IMR-90 (cell line): ENCODE measurements at regions not wholly inside any gene's neighbourhood (a gene's known extent, or its start where the extent isn't known, plus 50 kb on each side); places are given as distances from the start of the nearest gene placed in this dataset.

ENCODE experiments used
- ATAC-seq: fragments of 200-7000 bp; cut with Tn5 transposase; 2 replicates; pipeline ENCODE4 v1.9.1; 2020; ENCODE audit warnings: low read depth, mild to moderate bottlenecking, moderate library complexity
- BruUV-seq: library from RNA; stranded (reverse); fragments of 400-500 nt; replicated peaks from 2 replicates; lab custom pipeline; 2021; lab: Mats Ljungman, UMichigan
- CTCF ChIA-PET: fragments of 300-600 bp; formaldehyde crosslinking; extraction: SDS; loops from one replicate; lab custom pipeline; 2021; ENCODE audit warnings: antibody characterized with exemption; lab: Yijun Ruan, JAX
- POLR2A ChIA-PET: fragments of 300-600 bp; sonication (Branson Sonifier 250); formaldehyde crosslinking; loops from one replicate; lab custom pipeline; 2022; ENCODE audit warnings: antibody characterized with exemption; ENCODE audit not compliant: unreplicated experiment; lab: Charles Lee
- DNase-seq: peaks from one replicate; pipeline ENCODE4 v3.0.0; 2013
- H2AFZ ChIP-seq: replicated peaks from 2 replicates; pipeline ENCODE3; 2013; ENCODE audit warnings: low read length, mild to moderate bottlenecking; ENCODE audit not compliant: poor library complexity
- H2AK5ac ChIP-seq: 2 replicates; pipeline ENCODE4 v1.6.1; 2013; ENCODE audit warnings: low read depth, low read length, inconsistent platforms
- H2AK9ac ChIP-seq: replicated peaks from 2 replicates; pipeline ENCODE3; 2013; ENCODE audit warnings: mild to moderate bottlenecking, low read depth, low read length, moderate library complexity; ENCODE audit not compliant: poor library complexity
- H2BK120ac ChIP-seq: 2 replicates; pipeline ENCODE4 v1.6.1; 2013; ENCODE audit warnings: low read depth, low read length, inconsistent platforms
- H2BK15ac ChIP-seq: 3 replicates; pipeline ENCODE4 v1.6.1; 2013; ENCODE audit warnings: low read depth, low read length, inconsistent platforms
- H2BK20ac ChIP-seq: 2 replicates; pipeline ENCODE4 v1.6.1; 2013; ENCODE audit warnings: low read depth, mild to moderate bottlenecking, inconsistent platforms, low read length, moderate library complexity
- H2BK5ac ChIP-seq: 2 replicates; pipeline ENCODE4 v1.6.1; 2013; ENCODE audit warnings: mild to moderate bottlenecking, low read depth, low read length, inconsistent platforms; ENCODE audit not compliant: poor library complexity, severe bottlenecking
- H3K14ac ChIP-seq: replicated peaks from 2 replicates; pipeline ENCODE4 v1.6.1; 2013; ENCODE audit warnings: low read depth, low read length, inconsistent platforms
- H3K18ac ChIP-seq: 2 replicates; pipeline ENCODE4 v1.6.1; 2013; ENCODE audit warnings: low read depth, low read length, control low read depth
- H3K23ac ChIP-seq: 2 replicates; pipeline ENCODE4 v1.6.1; 2013; ENCODE audit warnings: low read depth, low read length, inconsistent platforms
- H3K27ac ChIP-seq: 2 replicates; pipeline ENCODE4 v1.5.1; 2013; ENCODE audit warnings: mild to moderate bottlenecking, control low read depth, low read length; ENCODE audit not compliant: insufficient read depth
- H3K27me3 ChIP-seq: 2 replicates; pipeline ENCODE4 v1.6.1; 2013; ENCODE audit warnings: low read length; ENCODE audit not compliant: control insufficient read depth, insufficient read depth
- H3K36me3 ChIP-seq: 2 replicates; pipeline ENCODE4 v1.6.1; 2013; ENCODE audit warnings: low read length, mixed read lengths; ENCODE audit not compliant: control insufficient read depth, insufficient read depth
- H3K4ac ChIP-seq: 2 replicates; pipeline ENCODE4 v1.6.1; 2013; ENCODE audit warnings: low read depth, low read length, inconsistent platforms
- H3K4me1 ChIP-seq: 2 replicates; pipeline ENCODE4 v1.6.1; 2013; ENCODE audit warnings: low read length, mixed read lengths; ENCODE audit not compliant: control insufficient read depth, insufficient read depth
- H3K4me2 ChIP-seq: 2 replicates; pipeline ENCODE4 v1.6.1; 2013; ENCODE audit warnings: low read depth, mild to moderate bottlenecking, control low read depth, low read length, moderate library complexity
- H3K4me3 ChIP-seq: 2 replicates; pipeline ENCODE4 v1.5.1; 2013; ENCODE audit warnings: low read depth, mild to moderate bottlenecking, control low read depth, low read length, moderate library complexity; ENCODE audit not compliant: insufficient read depth
- H3K56ac ChIP-seq: 2 replicates; pipeline ENCODE4 v1.6.1; 2013; ENCODE audit warnings: low read length, inconsistent platforms; ENCODE audit not compliant: insufficient read depth; ENCODE audit errors: extremely low read depth
- H3K79me1 ChIP-seq, 2 experiments: 2 replicates each; pipeline ENCODE4 v1.6.1; 2013; ENCODE audit warnings: low read length in 2 of 2, inconsistent platforms in 1 of 2, low read depth in 1 of 2
- H3K9ac ChIP-seq: 2 replicates; pipeline ENCODE4 v1.6.1; 2013; ENCODE audit warnings: low read depth, low read length, control low read depth
- H3K9me1 ChIP-seq: 2 replicates; pipeline ENCODE4 v1.6.1; 2013; ENCODE audit warnings: low read length, inconsistent platforms; ENCODE audit not compliant: insufficient read depth
- H3K9me3 ChIP-seq: 2 replicates; pipeline ENCODE4 v1.6.1; 2013; ENCODE audit warnings: low read length; ENCODE audit not compliant: control insufficient read depth, insufficient read depth
- H4K20me1 ChIP-seq: 2 replicates; pipeline ENCODE4 v1.6.1; 2013; ENCODE audit warnings: low read length, inconsistent platforms; ENCODE audit not compliant: insufficient read depth
- H4K5ac ChIP-seq: 2 replicates; pipeline ENCODE4 v1.6.1; 2013; ENCODE audit warnings: mild to moderate bottlenecking, low read depth, low read length, control low read depth
- H4K8ac ChIP-seq, 2 experiments: 2 replicates each; pipeline ENCODE4 v1.6.1; 2013; ENCODE audit warnings: low read depth in 2 of 2, low read length in 2 of 2, control low read depth in 1 of 2, inconsistent platforms in 1 of 2
- H4K91ac ChIP-seq: 2 replicates; pipeline ENCODE4 v1.6.1; 2013; ENCODE audit warnings: low read depth, low read length, inconsistent platforms; ENCODE audit not compliant: insufficient read depth
- CHD1 ChIP-seq: IDR thresholded peaks from 2 replicates; pipeline ENCODE4 v1.6.1; 2012; ENCODE audit warnings: low read depth, low read length, improper control_type of control experiment
- FOS ChIP-seq: fragments of 150-350 bp; IDR thresholded peaks from 2 replicates; pipeline ENCODE4 v1.6.1; 2016; ENCODE audit warnings: low read depth, low read length
- MAZ ChIP-seq: IDR thresholded peaks from 2 replicates; pipeline ENCODE4 v1.6.1; 2012; ENCODE audit warnings: low read depth, mild to moderate bottlenecking, low read length, improper control_type of control experiment, moderate library complexity, borderline replicate concordance
- MXI1 ChIP-seq: IDR thresholded peaks from 2 replicates; pipeline ENCODE4 v1.6.1; 2012; ENCODE audit warnings: low read depth, mild to moderate bottlenecking, low read length, moderate library complexity, borderline replicate concordance
- RAD21 ChIP-seq: IDR thresholded peaks from 2 replicates; pipeline ENCODE4 v1.6.1; 2012; ENCODE audit warnings: low read length, improper control_type of control experiment
- USF2 ChIP-seq: fragments of 150-350 bp; IDR thresholded peaks from 2 replicates; pipeline ENCODE4 v1.6.1; 2017; ENCODE audit warnings: mild to moderate bottlenecking, antibody characterized with exemption, low read length, low read depth
- WGBS, 2 experiments: methylation state at CpG; one replicate each; pipeline versions ENCODE4 v1.1.5 to v1.1.7; 2013; ENCODE audit warnings: missing lambda C conversion rate in 2 of 2; ENCODE audit not compliant: insufficient read length in 1 of 2; ENCODE audit errors: extremely low coverage in 2 of 2; 5-methylcytosine and 5-hydroxymethylcytosine counted together
- dilution Hi-C: fragments of 300-500 bp; cut with HindIII; formaldehyde crosslinking; loops from one replicate; pipeline ENCODE4 v1.14.3; 2018; ENCODE audit warnings: low sequenced_read_pairs; ENCODE audit not compliant: unreplicated experiment
- in situ Hi-C: fragments of 300-500 bp; cut with MboI; formaldehyde crosslinking; loops from 3 replicates; pipeline ENCODE4 v1.14.3; 2019; ENCODE audit warnings: low sequenced_read_pairs, inconsistent platforms, mixed read lengths
- intact Hi-C: fragments of 100-400 bp; cut with micrococcal nuclease; formaldehyde crosslinking; loops from 2 replicates; pipeline ENCODE4 v1.10.0; 2022

- Histone ChIP-seq H3K9me3 (no peaks in the 10 kb centered on the region), H3K4me1 (peaks cover 6% of the 10 kb centered on the region; the same call in 1 of the 2 replicates), H3K79me1 (no peaks in the 10 kb centered on the region), H3K18ac (peak overlapping the region; percentile 93; the same call in 1 of the 2 replicates), H2AK9ac (no peak overlapping the region), H3K4ac (peak overlapping the region; percentile 66; the same call in 1 of the 2 replicates), H4K8ac (peak overlapping the region; percentile 20 to 74), H3K4me3 (no peak overlapping the region), H3K56ac (no peak overlapping the region), H3K23ac (peak overlapping the region; percentile 36; the same call in 1 of the 2 replicates), H4K5ac (peak overlapping the region; percentile 89; the same call in 1 of the 2 replicates), H3K4me2 (no peak overlapping the region), H2BK15ac (no peak overlapping the region), H3K27ac (no peak overlapping the region; the same call in 1 of the 2 replicates), H4K20me1 (no peaks in the 10 kb centered on the region), H3K27me3 (no peaks in the 10 kb centered on the region), H2AFZ (no peak overlapping the region), H3K9me1 (no peaks in the 10 kb centered on the region), H3K14ac (no peak overlapping the region), H2BK20ac (peak overlapping the region; percentile 79), H2BK120ac (peak overlapping the region; percentile 75), H4K91ac (peak overlapping the region; percentile 7; the same call in 1 of the 2 replicates), H3K36me3 (no peaks in the 10 kb centered on the region), H2AK5ac (no peak overlapping the region), H3K9ac (no peak overlapping the region), H2BK5ac (peak overlapping the region; percentile 67)
- no CpG with 5 or more reads among the region's 3 CpGs for WGBS, 2 experiments
- intact Hi-C loops (no loop called here), in situ Hi-C loops (no loop called here), dilution Hi-C loops (no loop called here)
- CTCF ChIA-PET: no interaction called here
- POLR2A ChIA-PET: interaction anchor here (0.6 kb wide), 1 partner anchor 88 kb away, joined by 7 read pairs; no protein-coding TSS in a partner anchor
- DNase-seq: peak; percentile 56
- TF ChIP-seq CHD1: no peak
- TF ChIP-seq RAD21: no peak
- TF ChIP-seq FOS: no peak
- no peak for TF ChIP-seq MXI1
- TF ChIP-seq USF2: no peak
- TF ChIP-seq MAZ: no peak
- ATAC-seq: peak; percentile 42
- BruUV-seq: no TSS peak
Measured at GRCh38 chr11:23956586-23956985, 540.3 kb upstream of the LUZP2 start.
